ENCODE measurements at regions not wholly inside any gene's neighbourhood (a gene's known extent, or its start where the extent isn't known, plus 50 kb on each side); places are given as distances from the start of the nearest gene placed in this dataset.

GRCh38 chr3:187935623-187936156, 190.4 kb upstream of the BCL6 start:
- peak; percentile 32 to 36 for DNase-seq

DNA sequence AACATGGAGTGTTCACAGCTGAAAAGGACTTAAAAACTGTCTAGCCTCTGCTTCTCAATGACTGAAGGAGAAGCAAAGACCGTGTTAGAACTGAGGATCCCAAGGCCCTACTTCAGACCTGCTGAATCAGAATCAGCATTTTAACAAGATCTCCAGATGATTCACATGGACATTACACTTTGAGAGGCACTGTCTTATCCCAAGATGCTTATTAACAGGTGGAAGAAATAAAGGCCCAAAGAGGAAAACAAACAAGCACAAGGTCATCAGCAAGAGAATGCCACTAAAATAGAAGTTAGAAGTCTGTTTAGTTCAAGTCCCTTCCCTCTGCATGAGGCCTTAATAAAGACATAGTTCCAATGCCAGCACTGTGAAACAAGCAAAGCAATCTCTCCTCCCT, 191.4 kb upstream of the BCL6 start:
- DNase-seq, result no peak

GRCh38 chr3:187939891-187940290, 194.6 kb upstream of the BCL6 start:
- DNase-seq, result no peak

GRCh38 chr3:187941135-187941847, 196.0 kb upstream of the BCL6 start:
- no peak for DNase-seq

DNA sequence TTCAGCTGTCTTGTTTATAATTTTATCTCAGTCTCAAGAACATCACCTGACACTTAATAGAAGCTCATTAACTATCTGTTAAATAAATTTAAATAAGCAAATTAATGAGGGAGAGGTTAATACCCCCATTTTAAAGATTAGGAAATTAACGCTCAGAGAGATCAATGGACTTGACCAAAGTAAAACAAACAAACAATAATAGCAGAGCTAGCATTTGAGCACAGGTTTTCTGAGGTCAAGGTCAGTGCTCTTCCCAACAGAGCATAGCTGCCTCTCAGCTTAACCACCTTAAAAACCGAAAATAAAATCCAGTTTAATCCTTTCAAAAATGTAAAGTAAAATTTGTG, 196.6 kb upstream of the BCL6 start:
- DNase-seq, result no peak

DNA sequence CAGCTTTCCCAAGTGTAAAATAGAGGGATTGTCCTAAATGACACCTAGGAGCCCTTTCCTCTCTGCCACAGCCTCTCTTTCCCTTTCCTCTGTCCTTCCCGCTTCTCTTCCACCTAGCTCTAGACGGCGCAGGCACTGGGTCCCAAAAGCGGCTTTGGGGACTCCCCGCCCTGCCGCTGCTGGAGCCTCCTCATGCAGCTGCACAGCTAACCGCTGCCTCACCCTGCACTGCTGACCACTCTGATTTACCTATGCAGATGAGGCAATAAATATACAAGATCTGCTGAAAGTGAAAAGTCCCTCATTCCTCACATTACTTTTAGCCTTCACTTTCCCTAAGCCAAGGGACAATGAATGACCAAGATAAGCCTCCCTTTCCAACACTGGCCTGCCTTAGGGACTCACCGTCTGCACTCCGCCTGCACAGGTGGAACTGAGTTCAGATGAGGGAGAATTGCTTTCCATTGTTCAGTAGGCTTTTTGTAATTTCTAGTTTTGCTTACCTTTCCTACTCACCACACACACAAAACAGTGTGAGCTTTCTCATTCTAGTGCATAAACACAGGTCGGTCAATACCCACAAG, 197.5 kb upstream of the BCL6 start:
- DNase-seq, result no peak

DNA sequence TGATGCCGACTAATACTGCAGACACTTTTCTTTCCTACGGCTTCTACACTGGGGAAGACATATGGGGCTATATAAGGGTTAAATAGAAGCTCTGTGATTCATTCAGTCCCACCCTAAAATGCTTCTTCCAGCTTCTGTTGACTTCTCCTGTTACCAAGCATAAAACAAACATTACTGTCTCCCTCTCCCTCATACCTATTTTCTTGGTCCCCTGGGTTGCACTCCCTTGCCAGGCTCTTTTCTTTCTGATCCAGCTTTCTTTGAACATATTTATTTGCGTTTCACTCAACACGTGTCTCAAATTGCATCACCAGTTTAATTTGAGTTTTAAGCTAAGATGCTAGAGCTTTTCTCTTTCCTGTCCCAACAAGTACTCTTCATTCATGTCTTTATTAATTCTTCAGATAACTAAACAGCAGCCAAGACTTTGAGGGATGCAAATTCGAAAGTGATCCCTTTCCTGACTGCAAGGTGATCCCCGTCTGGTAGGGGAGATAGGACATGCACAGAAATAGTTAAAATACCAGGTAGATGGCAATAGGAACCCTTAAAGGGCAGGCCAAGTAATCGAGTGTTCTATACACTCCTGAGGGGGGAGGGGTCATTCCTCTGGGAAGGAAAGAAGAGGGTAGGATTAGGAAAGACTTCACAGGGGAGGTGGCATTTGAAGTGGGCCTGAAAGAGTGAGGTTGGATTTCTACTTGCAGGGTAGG, 198.6 kb upstream of the BCL6 start:
- no peak for DNase-seq

DNA sequence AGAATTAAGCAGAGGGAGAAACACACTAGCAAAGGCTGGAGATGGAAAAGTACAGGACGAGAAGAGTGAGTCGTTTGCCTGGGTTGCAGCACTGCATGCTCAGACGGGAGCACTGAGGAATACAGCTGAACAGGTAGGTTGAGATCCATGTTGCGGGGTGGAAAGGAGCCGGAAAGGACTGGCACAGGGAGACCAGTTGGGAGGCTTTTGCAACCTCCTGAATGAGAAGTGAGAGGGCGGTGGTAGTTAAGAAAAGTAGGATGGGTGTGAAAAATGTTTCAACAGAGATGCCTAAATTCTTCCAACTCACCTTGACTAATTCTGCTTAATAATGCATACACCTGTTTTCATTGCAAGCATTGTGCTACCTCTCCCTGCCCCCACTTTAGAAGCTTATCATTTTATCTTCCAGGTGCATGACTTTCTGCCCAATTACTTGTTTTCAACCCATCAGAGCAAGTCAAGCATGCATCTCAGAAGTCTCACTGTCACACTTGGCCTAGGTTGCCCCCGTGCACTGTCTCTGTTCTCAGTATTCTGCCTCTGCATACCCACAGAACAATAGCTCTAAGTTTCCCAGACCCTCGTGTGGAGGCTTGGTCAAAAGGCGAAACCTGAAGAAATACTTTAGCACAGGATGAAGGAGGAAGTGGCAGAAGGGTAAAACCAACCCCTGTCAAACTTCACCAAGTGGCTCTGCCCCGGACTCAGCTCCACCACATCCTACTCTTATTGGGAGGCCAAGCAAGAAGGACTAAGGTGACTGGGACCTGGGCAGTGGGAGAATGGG, 199.3 kb upstream of the BCL6 start:
- DNase-seq, result no peak

DNA sequence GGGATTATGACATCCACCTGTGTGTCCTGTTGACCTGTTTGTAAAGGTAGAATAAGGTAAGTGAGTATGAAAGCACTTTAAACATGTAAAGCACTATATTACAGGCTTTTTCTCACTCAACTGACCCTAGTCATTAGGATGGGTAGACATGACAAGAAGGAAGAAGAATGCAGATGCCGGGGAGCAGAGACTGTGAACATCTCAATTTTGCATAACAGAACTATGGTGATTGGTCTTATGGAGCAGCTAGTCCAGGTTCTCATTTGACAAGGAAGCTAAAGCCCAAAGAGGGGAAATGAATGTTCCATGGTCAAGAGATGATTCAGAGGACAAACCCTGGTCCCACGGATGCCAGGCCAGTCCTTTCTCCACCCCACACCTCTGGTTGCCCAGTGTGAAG, 200.1 kb upstream of the BCL6 start:
- no peak for DNase-seq

DNA sequence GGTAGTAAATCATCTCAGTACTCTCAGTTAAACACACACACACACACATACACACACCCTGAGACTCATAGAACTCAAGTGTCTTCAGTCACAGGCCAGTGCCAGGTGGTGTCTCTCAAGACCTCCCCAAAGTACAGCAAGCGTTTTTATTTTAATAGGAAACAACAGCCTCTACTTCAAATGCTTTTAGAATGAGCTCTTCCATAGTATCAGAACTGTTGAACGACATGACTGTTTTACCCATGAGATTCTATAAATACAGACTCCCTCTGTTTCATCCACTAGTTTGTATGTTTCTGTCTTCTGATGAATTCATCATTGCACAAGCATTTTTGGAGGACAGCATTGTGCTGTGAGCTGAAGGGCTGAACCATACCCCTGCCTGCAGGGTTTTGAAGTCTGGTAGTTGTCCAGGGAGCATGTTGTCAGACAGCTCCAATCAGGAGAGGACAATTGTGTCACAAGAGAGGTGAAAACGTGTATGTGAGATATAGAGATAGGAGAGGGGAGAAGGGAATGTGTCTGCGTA, 201.0 kb upstream of the BCL6 start:
- no peak for DNase-seq

DNA sequence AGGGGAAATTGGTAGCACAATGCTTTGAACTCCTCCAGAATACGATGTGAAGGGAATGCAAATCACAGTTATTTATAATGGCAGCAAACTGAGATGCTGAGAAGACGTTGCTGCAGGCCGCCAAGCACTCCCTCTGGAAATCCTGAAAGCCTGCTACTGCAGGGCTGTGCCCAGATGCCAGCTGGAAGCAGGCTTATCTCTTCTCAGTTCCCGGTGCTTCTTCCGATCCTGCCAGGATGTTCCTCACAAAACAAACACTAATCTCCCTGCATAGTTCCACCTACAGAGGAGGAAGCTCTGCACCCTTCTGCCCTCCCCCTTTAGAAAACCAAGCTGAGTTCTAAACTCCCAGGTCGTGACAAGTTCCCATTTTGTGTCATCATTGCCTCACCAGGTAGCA, 201.7 kb upstream of the BCL6 start:
- DNase-seq, result no peak

- DNase-seq, result no peak
Measured at GRCh38 chr3:187947927-187948682, 202.8 kb upstream of the BCL6 start.

GRCh38 chr3:187949093-187949820, 204.0 kb upstream of the BCL6 start:
- DNase-seq, result no peak

DNA sequence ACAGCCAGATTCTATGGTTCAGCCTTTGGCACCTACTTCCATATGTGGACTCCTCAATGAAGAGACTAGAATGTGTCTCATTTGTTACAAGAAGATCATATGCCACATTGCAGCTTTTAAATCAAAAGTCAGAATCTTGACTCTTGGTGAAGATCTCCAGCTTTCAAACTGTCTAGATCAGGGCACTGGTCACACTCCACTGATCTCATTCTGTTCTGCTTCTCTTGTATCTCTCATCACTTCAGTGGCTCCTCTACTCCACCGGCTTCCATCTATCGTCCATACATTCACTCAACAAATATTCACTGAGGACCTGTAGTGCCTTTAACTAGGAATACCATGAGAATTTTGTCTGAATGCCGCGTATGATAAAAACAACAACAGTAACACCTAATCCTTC, 203.3 kb upstream of the LPP start:
- no peak for DNase-seq

- no peak for DNase-seq
Measured at GRCh38 chr3:187951452-187952190, 202.3 kb upstream of the LPP start.

DNA sequence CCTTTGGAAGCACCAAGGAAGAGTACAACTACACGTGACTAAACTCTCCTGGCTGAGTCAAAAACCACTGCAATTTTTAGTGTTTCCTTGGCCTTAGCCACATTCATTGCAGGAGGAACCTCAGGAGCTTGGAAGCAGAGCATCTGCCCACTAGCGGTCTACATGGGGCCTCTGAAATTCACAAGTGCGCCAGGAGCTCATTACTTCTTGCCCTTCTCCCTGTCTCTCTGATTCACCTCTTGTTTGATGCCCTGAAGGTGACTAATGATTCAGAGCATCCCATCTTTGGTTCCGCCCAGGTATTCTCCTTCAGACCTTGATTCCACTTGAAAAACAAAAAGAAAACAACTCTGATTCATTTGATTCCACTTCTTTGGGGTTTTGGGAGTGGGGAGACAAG, 201.1 kb upstream of the LPP start:
- no peak for DNase-seq

DNA sequence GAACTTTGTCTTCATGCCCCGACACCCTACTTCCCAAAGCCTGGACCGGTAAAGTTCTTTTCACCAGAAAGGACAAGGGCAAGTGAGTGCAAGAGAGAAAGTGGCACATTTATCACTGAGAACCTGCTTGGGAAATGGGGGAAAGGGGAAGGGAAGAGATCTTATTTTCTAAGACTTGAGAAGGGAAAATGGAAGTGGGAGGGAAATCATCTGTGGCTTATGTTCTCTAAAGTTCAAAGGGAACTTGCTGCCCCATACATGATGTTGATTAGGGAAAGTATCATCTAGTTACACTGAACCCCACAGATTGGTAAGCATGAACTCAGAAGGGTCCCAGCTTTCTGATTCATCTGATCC, 199.5 kb upstream of the LPP start:
- no peak for DNase-seq

- no peak for DNase-seq
Measured at GRCh38 chr3:187954873-187955586, 198.9 kb upstream of the LPP start.

GRCh38 chr3:187955587-187955952, 198.4 kb upstream of the LPP start:
- no peak for DNase-seq

DNA sequence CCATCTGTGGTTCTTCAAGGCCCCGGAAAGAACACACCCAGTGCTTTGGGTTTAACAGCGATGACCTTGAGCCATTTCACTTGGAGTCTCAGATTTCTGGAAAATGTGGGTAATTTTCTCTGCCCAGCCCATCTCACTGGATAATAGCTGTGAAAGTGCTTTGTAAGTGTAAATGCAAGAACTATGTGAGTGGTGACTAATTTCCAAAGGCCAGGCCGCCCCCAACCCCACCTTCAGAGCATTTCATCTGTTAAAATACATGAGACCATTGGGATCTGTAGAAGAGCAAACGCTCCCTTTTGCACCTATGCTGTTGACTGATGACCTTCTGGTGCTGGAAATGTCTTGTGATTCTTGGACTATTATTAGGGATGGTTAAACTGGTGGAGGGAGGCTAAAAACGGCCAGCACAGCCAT, 196.8 kb upstream of the LPP start:
- no peak for DNase-seq

All from CD4-positive, alpha-beta T cell treated with Interferon alpha-2 for 1 hour (primary cell).